T-cell (primary cell): ENCODE measurements at regions not wholly inside any gene's neighbourhood (a gene's known extent, or its start where the extent isn't known, plus 50 kb on each side); places are given as distances from the start of the nearest gene placed in this dataset.

Source experiments
- ATAC-seq, 4 experiments: fragments of 200-7000 bp in 3 of 4; fragments of 150-1000 bp in 1 of 4; cut with Tn5 transposase; replicated peaks in 1 of 4; 1 replicate in 3 of 4; 2 replicates in 1 of 4; pipeline ENCODE4 v1.10.0; 2021; ENCODE audit warnings: moderate library complexity in 3 of 4, mild to moderate bottlenecking in 2 of 4, moderate number of reproducible peaks in 1 of 4
- CTCF ChIA-PET, 2 donors: fragments of 300-600 bp; sonication (Branson Sonifier 250); formaldehyde crosslinking; loops; one replicate each; lab custom pipeline; 2022; ENCODE audit warnings: antibody characterized with exemption in 2 of 2; lab: Charles Lee
- POLR2A ChIA-PET, 2 donors: fragments of 300-600 bp; sonication (Branson Sonifier 250); formaldehyde crosslinking; loops; one replicate each; lab custom pipeline; 2022; ENCODE audit warnings: antibody characterized with exemption in 2 of 2; lab: Charles Lee
- DNase-seq, 35 experiments: peaks; one replicate each; pipeline versions ENCODE4 v3.0.0 to v3.0.0-alpha.2; 2013 to 2023
- H3K27ac ChIP-seq: one replicate; pipeline ENCODE4 v1.5.1; 2013; ENCODE audit warnings: low read length
- H3K27me3 ChIP-seq, 2 experiments: replicated peaks in 1 of 2; 1 replicate in 1 of 2; 2 replicates in 1 of 2; pipeline versions ENCODE4 v1.6.1 to v1.7.0; 2013; ENCODE audit warnings: low read length in 1 of 2, mixed read lengths in 1 of 2; ENCODE audit not compliant: control insufficient read depth in 2 of 2, insufficient read depth in 2 of 2; ENCODE audit errors: extremely low read depth in 1 of 2
- H3K36me3 ChIP-seq, 2 donors: 1 replicate in 1 of 2; 2 replicates in 1 of 2; pipeline versions ENCODE4 v1.6.1 to v1.7.0; 2013; ENCODE audit warnings: low read length in 1 of 2; ENCODE audit not compliant: control insufficient read depth in 2 of 2, insufficient read depth in 1 of 2; ENCODE audit errors: extremely low read depth in 1 of 2
- H3K4me1 ChIP-seq, 2 experiments: 1 replicate in 1 of 2; 2 replicates in 1 of 2; pipeline versions ENCODE4 v1.6.1 to v1.7.0; 2013; ENCODE audit warnings: low read length in 2 of 2, mixed read lengths in 1 of 2; ENCODE audit not compliant: insufficient read depth in 2 of 2, control insufficient read depth in 1 of 2; ENCODE audit errors: extremely low read depth in 1 of 2
- H3K4me3 ChIP-seq, 2 donors: 1 replicate in 1 of 2; 2 replicates in 1 of 2; pipeline versions ENCODE4 v1.5.1 to v1.7.0; 2013; ENCODE audit warnings: mild to moderate bottlenecking in 2 of 2, low read length in 1 of 2, moderate library complexity in 1 of 2; ENCODE audit not compliant: control insufficient read depth in 1 of 2; ENCODE audit errors: extremely low read depth in 1 of 2
- H3K9me3 ChIP-seq: 2 replicates; pipeline ENCODE4 v1.7.0; 2013
- H3K27ac Mint-ChIP-seq, 2 donors: one replicate each; pipeline ENCODE4 v1.8.0; 2020 to 2021; ENCODE audit warnings: mild to moderate bottlenecking in 2 of 2, mixed read lengths in 2 of 2
- H3K27me3 Mint-ChIP-seq, 2 donors: one replicate each; pipeline ENCODE4 v1.8.0; 2021 to 2022; ENCODE audit warnings: mixed read lengths in 2 of 2
- H3K36me3 Mint-ChIP-seq: one replicate; pipeline ENCODE4 v1.8.0; 2021; ENCODE audit warnings: mixed read lengths
- H3K4me1 Mint-ChIP-seq, 3 donors: one replicate each; pipeline ENCODE4 v1.8.0; 2020 to 2022; ENCODE audit warnings: mixed read lengths in 3 of 3, mild to moderate bottlenecking in 1 of 3
- H3K4me3 Mint-ChIP-seq, 3 donors: one replicate each; pipeline ENCODE4 v1.8.0; 2020 to 2022; ENCODE audit warnings: mild to moderate bottlenecking in 3 of 3, mixed read lengths in 3 of 3, moderate library complexity in 3 of 3
- H3K9me3 Mint-ChIP-seq, 3 donors: one replicate each; pipeline ENCODE4 v1.8.0; 2020 to 2022; ENCODE audit warnings: mixed read lengths in 3 of 3
- WGBS: methylation state at CpG from one replicate; pipeline ENCODE4 v1.1.5; 2013; ENCODE audit warnings: missing lambda C conversion rate; ENCODE audit not compliant: insufficient coverage; 5-methylcytosine and 5-hydroxymethylcytosine counted together

DNA sequence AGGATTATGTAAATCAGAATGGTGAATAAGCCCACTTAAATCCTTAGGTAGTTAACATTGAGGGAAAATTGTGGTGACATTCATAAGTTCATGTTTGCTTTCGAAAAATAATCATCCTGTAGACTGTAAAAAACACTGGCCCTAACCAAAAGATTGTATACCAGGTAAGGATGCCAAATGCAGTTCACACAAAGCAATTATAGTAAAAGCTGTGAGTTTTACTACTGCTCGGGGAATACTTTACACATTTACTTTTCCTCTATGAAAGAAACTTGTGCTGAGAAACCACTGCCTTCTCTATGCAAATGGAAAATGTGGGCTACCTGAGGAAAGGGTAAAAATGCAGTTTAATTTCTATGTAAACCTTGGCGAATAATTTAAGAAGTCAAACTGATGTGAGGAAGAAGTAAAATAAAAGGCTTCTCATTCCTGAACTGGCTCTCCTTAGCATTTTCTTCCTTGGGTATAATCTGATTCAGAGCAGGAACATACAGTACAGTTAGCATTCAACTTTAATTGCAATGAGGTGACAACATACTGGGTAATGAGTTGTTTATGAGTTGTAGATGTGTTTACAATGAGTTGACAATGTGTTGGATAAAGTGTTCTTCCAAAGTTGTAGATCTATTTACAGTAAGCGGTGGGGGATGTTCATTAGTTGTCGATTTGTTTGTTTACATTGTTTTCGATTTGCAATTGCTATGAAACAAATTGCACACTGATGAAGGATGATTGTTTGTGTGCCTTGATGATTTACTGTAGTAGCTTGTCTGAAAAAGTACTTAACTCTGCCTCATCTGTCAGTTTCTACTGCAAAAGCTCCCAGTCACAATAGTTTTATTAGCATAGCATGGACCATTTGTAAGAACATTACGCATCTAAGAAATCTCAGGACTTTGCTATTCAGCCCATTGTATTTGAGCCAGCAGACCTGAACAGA is 453.0 kb upstream of the DPH6 start:
- H3K36me3 ChIP-seq = no peaks in the 10 kb centered on the region
- ChIA-PET POLR2A (no interaction called here), CTCF (no interaction called here)
- H3K4me3 ChIP-seq = no peak overlapping the region
- H3K27ac Mint-ChIP-seq = no peak overlapping the region
- ATAC-seq = no peak
- no peaks in the 10 kb centered on the region for H3K4me1 Mint-ChIP-seq
- H3K4me3 Mint-ChIP-seq = no peak overlapping the region
- peaks cover 0 to 4% (median 0%) of the 10 kb centered on the region in 3 donors for H3K9me3 Mint-ChIP-seq
- H3K9me3 ChIP-seq = no peaks in the 10 kb centered on the region
- H3K27ac ChIP-seq = no peak overlapping the region
- DNase-seq = no peak
- H3K27me3 ChIP-seq = no peaks in the 10 kb centered on the region
- WGBS = no CpG with 5 or more reads among the region's 7 CpGs
- H3K36me3 Mint-ChIP-seq = no peaks in the 10 kb centered on the region
- H3K4me1 ChIP-seq = no peaks in the 10 kb centered on the region
- no peaks in the 10 kb centered on the region for H3K27me3 Mint-ChIP-seq

DNA sequence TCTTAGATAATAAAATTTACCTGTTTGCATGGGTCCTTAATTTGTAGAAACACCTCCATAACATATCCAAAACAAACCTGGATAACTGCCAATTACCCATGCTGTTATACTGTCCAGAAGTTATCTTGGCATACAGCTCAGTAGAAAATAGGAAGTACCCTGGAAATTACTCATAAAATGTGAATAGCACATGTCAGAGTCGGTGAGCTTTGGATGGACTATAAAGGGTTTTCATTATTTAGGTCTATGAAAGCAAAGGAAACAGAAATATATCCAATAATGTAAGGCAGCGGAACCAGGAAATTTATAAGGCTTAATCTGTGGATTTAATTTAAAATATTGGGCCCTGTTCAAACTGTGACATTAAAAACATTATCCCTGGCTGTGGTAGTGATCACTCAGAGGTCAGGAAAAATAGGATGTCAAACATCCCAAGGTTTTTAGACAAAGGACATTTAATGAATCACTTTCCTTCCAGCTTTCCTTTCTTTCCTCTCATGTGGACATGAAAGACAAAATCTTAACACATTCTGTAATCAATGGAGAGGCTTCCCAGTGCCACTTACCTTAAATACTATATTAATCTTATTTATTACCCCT is 459.0 kb upstream of the DPH6 start:
- Mint-ChIP-seq H3K36me3 (no peaks in the 10 kb centered on the region), H3K4me3 (no peak overlapping the region), H3K27me3 (no peaks in the 10 kb centered on the region), H3K27ac (no peak overlapping the region), H3K9me3 (peaks cover 0 to 4% (median 2%) of the 10 kb centered on the region in 3 donors), H3K4me1 (no peaks in the 10 kb centered on the region)
- no peaks in the 10 kb centered on the region for H3K36me3 ChIP-seq
- H3K27ac ChIP-seq = no peak overlapping the region
- no peak for ATAC-seq
- H3K4me1 ChIP-seq = no peaks in the 10 kb centered on the region
- ChIA-PET POLR2A (no interaction called here), CTCF (no interaction called here)
- no peaks in the 10 kb centered on the region for H3K27me3 ChIP-seq
- H3K9me3 ChIP-seq = no peaks in the 10 kb centered on the region
- no CpG with 5 or more reads among the region's 2 CpGs for WGBS
- no peak overlapping the region for H3K4me3 ChIP-seq
- no peak for DNase-seq

DNA sequence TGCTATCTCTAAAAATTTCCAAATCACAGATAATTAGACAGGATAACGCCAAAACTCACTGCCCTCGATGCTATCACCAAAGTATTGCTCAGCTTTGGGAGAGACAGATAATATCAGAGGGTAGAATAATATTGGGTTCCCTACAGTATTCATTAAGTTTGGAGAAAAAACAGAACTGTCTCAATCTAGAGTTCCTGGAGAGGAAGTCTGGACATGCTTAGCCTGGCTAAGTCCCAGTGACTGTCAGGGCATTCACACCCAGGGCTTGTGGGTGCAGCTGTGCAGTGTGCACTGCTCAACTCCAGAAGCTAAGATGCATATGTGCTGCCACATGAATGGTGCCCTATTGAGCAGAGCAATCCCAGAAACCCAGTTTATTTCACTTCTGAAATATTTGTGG is 459.6 kb upstream of the DPH6 start:
- ATAC-seq (no peak), DNase-seq (no peak)
- Histone ChIP-seq H3K4me1 (no peaks in the 10 kb centered on the region), H3K27me3 (no peaks in the 10 kb centered on the region), H3K9me3 (no peaks in the 10 kb centered on the region), H3K36me3 (no peaks in the 10 kb centered on the region), H3K4me3 (no peak overlapping the region), H3K27ac (no peak overlapping the region)
- ChIA-PET POLR2A (no interaction called here), CTCF (no interaction called here)
- H3K36me3 Mint-ChIP-seq = no peaks in the 10 kb centered on the region
- H3K4me1 Mint-ChIP-seq = no peaks in the 10 kb centered on the region
- WGBS = no CpG with 5 or more reads among the region's 2 CpGs
- H3K9me3 Mint-ChIP-seq = peaks cover 0 to 4% (median 3%) of the 10 kb centered on the region in 3 donors
- H3K27me3 Mint-ChIP-seq = no peaks in the 10 kb centered on the region
- no peak overlapping the region for H3K27ac Mint-ChIP-seq
- no peak overlapping the region for H3K4me3 Mint-ChIP-seq

DNA sequence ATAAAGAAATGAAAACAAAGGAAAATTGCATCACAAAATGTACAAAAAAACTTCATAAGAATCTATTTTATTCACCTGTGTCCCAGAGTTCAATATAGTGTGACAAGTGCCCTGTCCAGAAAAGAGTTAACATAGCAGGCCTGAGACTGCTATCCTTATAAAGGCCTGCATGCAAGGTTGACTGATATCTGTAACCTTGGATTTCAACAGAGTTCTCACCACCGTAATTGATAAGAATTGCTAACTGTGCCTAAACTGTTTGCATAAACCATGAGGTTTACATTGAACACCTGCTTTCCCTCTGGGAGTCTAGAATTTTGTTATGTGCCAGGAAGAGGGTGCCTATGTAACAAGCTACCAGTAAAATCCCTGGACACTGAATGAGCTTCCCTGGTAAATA is 461.7 kb upstream of the DPH6 start:
- Mint-ChIP-seq H3K27me3 (no peaks in the 10 kb centered on the region), H3K4me3 (no peak overlapping the region), H3K4me1 (no peaks in the 10 kb centered on the region), H3K36me3 (no peaks in the 10 kb centered on the region), H3K9me3 (peaks cover 0 to 3% (median 1%) of the 10 kb centered on the region in 3 donors), H3K27ac (no peak overlapping the region)
- H3K27ac ChIP-seq = no peak overlapping the region
- WGBS = 89% methylated on average over 1 of the region's 1 CpG
- no peaks in the 10 kb centered on the region for H3K9me3 ChIP-seq
- ChIA-PET CTCF (no interaction called here), POLR2A (no interaction called here)
- DNase-seq (no peak), ATAC-seq (no peak)
- no peaks in the 10 kb centered on the region for H3K27me3 ChIP-seq
- no peaks in the 10 kb centered on the region for H3K4me1 ChIP-seq
- no peak overlapping the region for H3K4me3 ChIP-seq
- H3K36me3 ChIP-seq = no peaks in the 10 kb centered on the region

DNA sequence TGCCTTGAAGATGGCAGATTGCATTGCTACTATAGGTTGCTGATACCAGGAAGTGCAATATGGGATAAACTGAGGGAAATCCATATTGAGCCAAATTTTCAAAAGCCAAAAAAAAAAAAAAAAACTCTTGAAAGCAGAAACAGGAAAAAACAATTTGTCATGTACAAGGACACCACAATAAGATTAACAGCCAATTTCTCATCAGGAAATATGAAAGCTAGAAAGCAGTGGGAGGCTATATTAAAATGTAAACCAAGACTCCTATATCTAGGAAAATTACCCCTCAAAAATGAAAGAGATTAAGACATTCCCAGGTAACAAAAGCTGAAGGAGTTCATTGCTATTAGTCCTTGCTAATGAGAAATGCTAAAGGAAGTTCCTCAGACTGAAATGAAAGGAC is 462.8 kb upstream of the DPH6 start:
- Histone ChIP-seq H3K27ac (no peak overlapping the region), H3K36me3 (no peaks in the 10 kb centered on the region), H3K9me3 (no peaks in the 10 kb centered on the region), H3K4me3 (no peak overlapping the region), H3K4me1 (no peaks in the 10 kb centered on the region), H3K27me3 (no peaks in the 10 kb centered on the region)
- Mint-ChIP-seq H3K27me3 (no peaks in the 10 kb centered on the region), H3K4me3 (no peak overlapping the region), H3K36me3 (no peaks in the 10 kb centered on the region), H3K9me3 (peaks cover 0 to 3% (median 0%) of the 10 kb centered on the region in 3 donors), H3K4me1 (no peaks in the 10 kb centered on the region), H3K27ac (no peak overlapping the region)
- DNase-seq (no peak), ATAC-seq (no peak)
- POLR2A ChIA-PET = interaction anchor here in 1 of 2 donors (0.7 kb wide), 1 partner anchor 102 kb away, joined by 5 read pairs; no protein-coding TSS in a partner anchor
- CTCF ChIA-PET = no interaction called here

DNA sequence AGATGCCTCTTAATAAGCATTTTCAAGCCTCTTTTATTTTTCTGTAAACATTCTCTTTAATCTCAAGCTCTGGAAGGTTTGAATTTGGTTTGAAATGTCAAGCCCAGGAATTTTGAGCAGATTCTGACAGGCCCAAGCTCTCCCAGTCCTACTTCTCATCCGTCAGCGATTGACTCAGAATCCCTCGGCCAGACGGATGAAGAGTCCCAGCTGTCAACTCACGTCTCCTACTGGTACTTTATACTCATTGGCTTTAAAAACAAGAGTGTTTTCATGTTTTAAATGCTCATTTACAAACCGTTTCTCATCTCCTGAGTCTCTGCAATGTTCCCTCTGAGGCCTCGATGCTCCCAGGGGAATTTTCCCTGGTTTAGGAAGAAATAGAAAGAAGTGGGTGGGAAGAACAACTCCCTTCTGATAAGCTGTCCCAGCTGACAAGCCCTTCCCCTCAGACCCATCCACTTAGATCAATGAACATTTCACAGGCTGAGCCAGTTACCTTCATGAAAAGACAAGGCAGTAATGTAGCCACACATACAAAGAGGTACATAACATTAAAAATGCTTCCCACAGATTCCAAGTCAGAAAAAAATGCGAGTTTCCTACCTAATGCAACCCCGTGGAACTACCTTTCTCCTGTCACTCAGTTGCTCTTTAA is 478.2 kb upstream of the DPH6 start:
- Mint-ChIP-seq H3K4me1 (no peaks in the 10 kb centered on the region), H3K4me3 (no peak overlapping the region), H3K27ac (no peak overlapping the region), H3K27me3 (peaks cover 0 to 1% of the 10 kb centered on the region in 2 donors), H3K36me3 (no peaks in the 10 kb centered on the region), H3K9me3 (peaks cover 0 to 2% (median under 1%) of the 10 kb centered on the region in 3 donors)
- no peaks in the 10 kb centered on the region for H3K36me3 ChIP-seq
- ChIA-PET POLR2A (no interaction called here), CTCF (no interaction called here)
- no peaks in the 10 kb centered on the region for H3K9me3 ChIP-seq
- H3K4me1 ChIP-seq = no peaks in the 10 kb centered on the region
- no peak overlapping the region for H3K27ac ChIP-seq
- no peaks in the 10 kb centered on the region for H3K27me3 ChIP-seq
- ATAC-seq = no peak
- DNase-seq = no peak
- 42% methylated on average over 2 of the region's 9 CpGs for WGBS
- no peak overlapping the region for H3K4me3 ChIP-seq
